Activated naive CD8-positive, alpha-beta T cell (primary cell): ENCODE measurements at regions not wholly inside any gene's neighbourhood (a gene's known extent, or its start where the extent isn't known, plus 50 kb on each side); places are given as distances from the start of the nearest gene placed in this dataset.

ENCODE experiments used
- H3K27ac Mint-ChIP-seq: one replicate; pipeline ENCODE4 v1.8.0; 2021; ENCODE audit warnings: mixed read lengths
- H3K27me3 Mint-ChIP-seq: one replicate; pipeline ENCODE4 v1.8.0; 2021; ENCODE audit warnings: mixed read lengths
- H3K36me3 Mint-ChIP-seq: one replicate; pipeline ENCODE4 v1.8.0; 2021; ENCODE audit warnings: mixed read lengths
- H3K4me1 Mint-ChIP-seq: one replicate; pipeline ENCODE4 v1.8.0; 2021; ENCODE audit warnings: low read depth, mixed read lengths
- H3K4me3 Mint-ChIP-seq: one replicate; pipeline ENCODE4 v1.8.0; 2021; ENCODE audit warnings: mild to moderate bottlenecking, mixed read lengths
- H3K9me3 Mint-ChIP-seq: one replicate; pipeline ENCODE4 v1.8.0; 2021; ENCODE audit warnings: low read depth, mixed read lengths

DNA sequence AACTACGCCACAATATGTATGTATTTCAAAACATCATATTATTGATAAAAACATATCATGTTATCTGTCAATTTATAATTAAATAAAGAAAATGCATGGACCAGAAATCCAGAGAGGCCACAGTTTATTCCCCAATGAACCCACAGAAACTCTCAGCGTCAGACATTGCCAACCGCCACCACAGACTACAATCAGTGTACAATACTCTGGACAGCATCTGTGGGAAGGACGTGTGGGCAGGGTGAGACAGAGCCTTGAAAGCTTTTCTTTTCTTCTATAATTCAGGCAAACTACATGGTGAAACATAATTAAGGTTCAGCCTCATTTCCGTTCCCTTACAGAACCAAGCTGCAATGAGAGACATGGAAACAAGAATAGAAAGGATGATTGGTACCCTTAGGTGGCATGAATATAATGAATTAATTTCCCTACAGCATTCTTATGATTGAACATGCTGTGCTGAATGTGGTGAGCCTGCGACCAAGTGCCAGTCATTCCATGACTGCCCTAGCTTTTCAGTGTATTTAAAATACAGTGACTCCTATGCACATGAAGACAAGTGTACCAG lies 909.3 kb downstream of the SORCS1 start:
- Mint-ChIP-seq H3K4me1 (no peaks in the 10 kb centered on the region), H3K9me3 (no peaks in the 10 kb centered on the region), H3K27ac (no peak overlapping the region)

GRCh38 chr10:106254071-106254470 lies 910.4 kb downstream of the SORCS1 start:
- H3K4me3 Mint-ChIP-seq, result no peak overlapping the region
- no peak overlapping the region for H3K27ac Mint-ChIP-seq
- H3K4me1 Mint-ChIP-seq, result no peaks in the 10 kb centered on the region
- no peaks in the 10 kb centered on the region for H3K9me3 Mint-ChIP-seq
- H3K27me3 Mint-ChIP-seq, result no peaks in the 10 kb centered on the region
- no peaks in the 10 kb centered on the region for H3K36me3 Mint-ChIP-seq

More for the DNA sequence above, 909.3 kb downstream of the SORCS1 start:
- Mint-ChIP-seq H3K4me3 (no peak overlapping the region), H3K36me3 (no peaks in the 10 kb centered on the region), H3K27me3 (no peaks in the 10 kb centered on the region)

DNA sequence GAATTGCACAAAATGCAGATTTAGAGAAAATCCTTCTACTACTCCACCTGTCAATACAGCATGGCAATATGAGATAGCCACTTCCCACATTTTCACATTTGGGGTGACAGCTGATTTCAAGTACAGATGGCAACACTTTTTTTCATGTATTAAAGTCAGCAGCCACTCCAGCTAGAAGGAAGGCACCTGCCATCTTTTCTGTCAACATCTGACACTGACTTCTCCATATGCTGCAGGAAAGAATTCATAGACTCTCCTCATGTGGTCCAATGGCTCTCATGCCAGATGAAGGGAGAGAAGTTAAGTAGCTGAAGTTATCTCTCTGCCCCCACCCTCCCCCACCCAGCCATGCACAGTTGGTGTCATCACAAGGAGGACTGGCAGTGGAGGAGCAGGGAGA lies 912.0 kb downstream of the SORCS1 start:
- H3K27me3 Mint-ChIP-seq, result no peaks in the 10 kb centered on the region
- no peak overlapping the region for H3K27ac Mint-ChIP-seq
- peaks cover 5% of the 10 kb centered on the region for H3K9me3 Mint-ChIP-seq
- H3K4me3 Mint-ChIP-seq, result no peak overlapping the region
- no peaks in the 10 kb centered on the region for H3K4me1 Mint-ChIP-seq
- H3K36me3 Mint-ChIP-seq, result no peaks in the 10 kb centered on the region

DNA sequence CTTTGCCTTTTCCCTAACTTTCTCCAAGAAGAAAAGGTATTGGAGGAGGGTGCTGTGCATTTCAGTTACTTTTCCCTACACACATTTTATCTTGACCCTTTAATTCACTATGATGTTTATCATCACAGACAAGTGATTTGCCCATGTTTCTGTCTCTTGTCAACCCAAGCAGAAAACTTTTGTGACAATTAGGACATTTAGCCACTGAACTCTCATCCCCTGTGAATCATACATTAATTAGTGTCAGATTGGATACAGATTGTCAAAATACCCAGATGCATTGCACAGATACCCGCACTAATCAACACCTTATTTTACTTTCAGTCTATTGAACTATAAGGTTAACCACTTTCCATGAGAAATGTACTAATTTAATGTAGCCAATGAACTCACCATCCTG lies 912.9 kb downstream of the SORCS1 start:
- H3K4me3 Mint-ChIP-seq, result no peak overlapping the region
- H3K9me3 Mint-ChIP-seq, result peaks cover 5% of the 10 kb centered on the region
- H3K27me3 Mint-ChIP-seq, result no peaks in the 10 kb centered on the region
- no peaks in the 10 kb centered on the region for H3K4me1 Mint-ChIP-seq
- H3K36me3 Mint-ChIP-seq, result no peaks in the 10 kb centered on the region
- no peak overlapping the region for H3K27ac Mint-ChIP-seq

GRCh38 chr10:106242301-106242700 lies 922.2 kb downstream of the SORCS1 start:
- no peaks in the 10 kb centered on the region for H3K9me3 Mint-ChIP-seq
- H3K27ac Mint-ChIP-seq, result no peak overlapping the region
- no peak overlapping the region for H3K4me3 Mint-ChIP-seq
- H3K4me1 Mint-ChIP-seq, result no peaks in the 10 kb centered on the region
- no peaks in the 10 kb centered on the region for H3K36me3 Mint-ChIP-seq
- H3K27me3 Mint-ChIP-seq, result no peaks in the 10 kb centered on the region

- H3K36me3 Mint-ChIP-seq, result no peaks in the 10 kb centered on the region
- no peak overlapping the region for H3K4me3 Mint-ChIP-seq
- no peak overlapping the region for H3K27ac Mint-ChIP-seq
- H3K9me3 Mint-ChIP-seq, result no peaks in the 10 kb centered on the region
- H3K4me1 Mint-ChIP-seq, result no peaks in the 10 kb centered on the region
- no peaks in the 10 kb centered on the region for H3K27me3 Mint-ChIP-seq
Observed at GRCh38 chr10:106226828-106227227, 937.7 kb downstream of the SORCS1 start.

- Mint-ChIP-seq H3K4me1 (no peaks in the 10 kb centered on the region), H3K9me3 (peaks cover under 1% of the 10 kb centered on the region), H3K27ac (no peak overlapping the region)
Observed at GRCh38 chr10:106226142-106226541, 938.4 kb downstream of the SORCS1 start.

DNA sequence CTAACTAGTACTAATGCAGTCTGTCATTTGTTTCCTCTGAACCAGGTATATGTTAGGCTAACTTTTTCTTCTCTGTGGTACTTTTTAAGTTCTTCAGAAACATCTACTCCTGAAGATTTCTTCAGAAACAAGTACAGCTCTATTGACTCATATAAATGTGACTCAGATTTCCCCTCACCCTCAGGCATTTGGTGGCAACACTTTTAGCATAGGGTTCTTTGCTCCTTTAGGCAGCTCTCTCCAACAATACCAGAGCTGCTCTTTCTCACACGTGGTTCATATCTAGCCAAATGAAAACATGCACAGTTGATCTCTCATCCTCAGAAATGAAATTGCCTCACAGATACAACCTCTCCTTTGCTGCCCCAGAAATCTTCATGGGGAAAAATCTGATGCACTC lies 939.8 kb downstream of the SORCS1 start:
- Mint-ChIP-seq H3K36me3 (no peaks in the 10 kb centered on the region), H3K4me1 (no peaks in the 10 kb centered on the region), H3K27ac (no peak overlapping the region), H3K9me3 (peaks cover 3% of the 10 kb centered on the region), H3K4me3 (no peak overlapping the region), H3K27me3 (no peaks in the 10 kb centered on the region)

More at GRCh38 chr10:106226142-106226541, 938.4 kb downstream of the SORCS1 start:
- Mint-ChIP-seq H3K4me3 (no peak overlapping the region), H3K36me3 (no peaks in the 10 kb centered on the region), H3K27me3 (no peaks in the 10 kb centered on the region)

DNA sequence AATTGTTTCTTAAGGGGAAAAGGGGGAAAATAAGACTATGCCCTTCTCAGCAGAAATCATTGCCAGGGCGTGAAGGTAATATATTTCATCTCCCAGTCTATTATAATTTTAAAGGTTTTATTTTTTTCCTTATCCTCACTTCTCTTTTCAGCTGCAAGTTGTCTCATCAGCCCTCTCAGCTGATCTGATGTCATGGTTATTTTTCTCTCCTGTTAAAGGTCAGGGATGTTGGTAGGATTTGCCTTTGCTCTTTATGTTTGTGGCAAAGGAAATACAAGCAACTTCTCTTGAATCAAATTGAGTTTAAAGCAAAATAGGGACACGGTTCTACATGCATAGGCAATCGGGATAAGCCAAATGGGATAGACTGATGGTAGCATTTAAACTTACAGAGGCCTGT lies 946.9 kb downstream of the SORCS1 start:
- H3K4me3 Mint-ChIP-seq, result no peak overlapping the region
- H3K9me3 Mint-ChIP-seq, result peaks cover 3% of the 10 kb centered on the region
- H3K27ac Mint-ChIP-seq, result no peak overlapping the region
- no peaks in the 10 kb centered on the region for H3K4me1 Mint-ChIP-seq
- no peaks in the 10 kb centered on the region for H3K36me3 Mint-ChIP-seq
- H3K27me3 Mint-ChIP-seq, result no peaks in the 10 kb centered on the region

DNA sequence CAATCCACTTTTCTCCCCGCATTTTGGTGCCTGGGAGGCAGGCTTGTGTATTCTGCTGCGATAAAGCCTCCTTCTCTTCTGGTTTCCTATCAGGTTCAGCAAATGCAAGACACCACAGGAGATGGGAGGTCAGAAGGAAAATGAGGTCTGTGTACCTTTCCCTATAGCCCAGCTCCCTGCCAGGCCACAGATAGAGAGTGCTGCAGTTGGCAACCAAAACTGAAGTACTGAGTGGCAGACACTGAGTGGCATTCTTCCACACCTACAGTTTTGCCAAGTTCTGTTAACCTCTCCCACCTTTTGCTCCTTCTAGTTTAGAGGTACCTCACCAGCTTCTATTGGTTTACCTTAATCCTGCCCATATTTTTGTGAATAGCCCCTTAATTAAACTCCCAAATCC lies 948.4 kb downstream of the SORCS1 start:
- Mint-ChIP-seq H3K9me3 (peaks cover 2% of the 10 kb centered on the region), H3K27ac (no peak overlapping the region), H3K27me3 (no peaks in the 10 kb centered on the region), H3K4me1 (no peaks in the 10 kb centered on the region), H3K4me3 (no peak overlapping the region), H3K36me3 (no peaks in the 10 kb centered on the region)

- no peak overlapping the region for H3K4me3 Mint-ChIP-seq
- no peaks in the 10 kb centered on the region for H3K27me3 Mint-ChIP-seq
- H3K9me3 Mint-ChIP-seq, result peaks cover 5% of the 10 kb centered on the region
- no peaks in the 10 kb centered on the region for H3K36me3 Mint-ChIP-seq
- no peaks in the 10 kb centered on the region for H3K4me1 Mint-ChIP-seq
- no peak overlapping the region for H3K27ac Mint-ChIP-seq
Observed at GRCh38 chr10:106214243-106214642, 950.3 kb downstream of the SORCS1 start.

DNA sequence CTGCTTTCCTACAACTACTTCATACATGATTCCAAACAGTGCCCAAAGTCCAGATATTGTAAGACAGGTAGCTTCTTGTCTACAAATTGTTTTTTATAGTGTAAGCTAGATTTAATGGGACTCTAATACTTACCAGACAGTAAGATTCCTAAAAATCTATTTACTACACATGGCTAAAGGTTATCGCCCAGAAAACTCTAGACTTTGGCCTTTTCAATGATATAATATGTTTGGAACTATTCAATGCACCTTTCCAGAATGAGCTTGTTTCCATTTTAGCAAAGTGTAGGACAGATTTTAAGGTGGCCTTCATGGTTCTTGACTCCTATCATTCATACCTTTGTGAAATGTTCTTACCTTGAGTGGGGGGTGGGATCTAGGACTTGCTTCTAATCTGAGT lies 951.0 kb downstream of the SORCS1 start:
- Mint-ChIP-seq H3K27ac (no peak overlapping the region), H3K27me3 (no peaks in the 10 kb centered on the region)

GRCh38 chr10:106198275-106198674 lies 966.2 kb downstream of the SORCS1 start:
- no peak overlapping the region for H3K4me3 Mint-ChIP-seq
- H3K36me3 Mint-ChIP-seq, result no peaks in the 10 kb centered on the region
- H3K9me3 Mint-ChIP-seq, result no peaks in the 10 kb centered on the region
- no peak overlapping the region for H3K27ac Mint-ChIP-seq
- no peaks in the 10 kb centered on the region for H3K4me1 Mint-ChIP-seq
- no peaks in the 10 kb centered on the region for H3K27me3 Mint-ChIP-seq

More for the DNA sequence above, 951.0 kb downstream of the SORCS1 start:
- Mint-ChIP-seq H3K36me3 (no peaks in the 10 kb centered on the region), H3K4me3 (no peak overlapping the region), H3K9me3 (peaks cover 5% of the 10 kb centered on the region), H3K4me1 (no peaks in the 10 kb centered on the region)

DNA sequence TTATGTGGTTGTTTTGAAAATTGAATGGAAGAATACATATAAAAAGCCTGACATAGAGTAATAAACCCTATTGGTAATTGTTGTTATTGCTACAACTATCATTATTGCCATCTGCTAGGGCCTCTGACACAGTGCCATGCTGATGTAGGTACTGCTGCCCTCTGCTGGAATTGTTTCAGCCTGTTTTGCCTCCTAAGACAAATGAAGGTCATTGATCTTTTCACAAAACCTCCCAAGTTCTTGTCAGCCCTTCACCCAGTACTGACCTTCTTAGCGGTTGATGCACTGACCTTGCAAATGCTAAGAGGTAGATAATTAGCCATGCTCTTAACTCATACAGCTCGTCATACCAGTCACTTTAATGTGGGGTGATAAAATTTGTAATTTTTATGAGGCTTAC lies 975.2 kb downstream of the SORCS1 start:
- H3K36me3 Mint-ChIP-seq, result no peaks in the 10 kb centered on the region
- no peaks in the 10 kb centered on the region for H3K4me1 Mint-ChIP-seq
- H3K9me3 Mint-ChIP-seq, result no peaks in the 10 kb centered on the region
- no peak overlapping the region for H3K4me3 Mint-ChIP-seq
- H3K27ac Mint-ChIP-seq, result no peak overlapping the region
- no peaks in the 10 kb centered on the region for H3K27me3 Mint-ChIP-seq

GRCh38 chr10:106185951-106186350 lies 978.6 kb downstream of the SORCS1 start:
- Mint-ChIP-seq H3K36me3 (no peaks in the 10 kb centered on the region), H3K9me3 (no peaks in the 10 kb centered on the region), H3K27me3 (no peaks in the 10 kb centered on the region), H3K4me1 (no peaks in the 10 kb centered on the region), H3K4me3 (no peak overlapping the region), H3K27ac (no peak overlapping the region)

- Mint-ChIP-seq H3K4me3 (no peak overlapping the region), H3K36me3 (no peaks in the 10 kb centered on the region), H3K9me3 (no peaks in the 10 kb centered on the region), H3K4me1 (no peaks in the 10 kb centered on the region), H3K27me3 (no peaks in the 10 kb centered on the region), H3K27ac (no peak overlapping the region)
Observed at GRCh38 chr10:106183041-106183440, 981.5 kb downstream of the SORCS1 start.
